GM18505 (cell line): ENCODE measurements at regions not wholly inside any gene's neighbourhood (a gene's known extent, or its start where the extent isn't known, plus 50 kb on each side); places are given as distances from the start of the nearest gene placed in this dataset.

Source experiments
- ATAC-seq: cut with Tn5 transposase; IDR thresholded peaks from one replicate; pipeline ENCODE4 v1.9.1; 2021; ENCODE audit not compliant: unreplicated experiment
- POLR2A ChIP-seq: IDR thresholded peaks from 4 replicates; pipeline ENCODE4 v1.6.1; 2011; ENCODE audit warnings: borderline replicate concordance; ENCODE audit not compliant: insufficient read depth, insufficient read length; ENCODE audit errors: extremely low read depth

DNA sequence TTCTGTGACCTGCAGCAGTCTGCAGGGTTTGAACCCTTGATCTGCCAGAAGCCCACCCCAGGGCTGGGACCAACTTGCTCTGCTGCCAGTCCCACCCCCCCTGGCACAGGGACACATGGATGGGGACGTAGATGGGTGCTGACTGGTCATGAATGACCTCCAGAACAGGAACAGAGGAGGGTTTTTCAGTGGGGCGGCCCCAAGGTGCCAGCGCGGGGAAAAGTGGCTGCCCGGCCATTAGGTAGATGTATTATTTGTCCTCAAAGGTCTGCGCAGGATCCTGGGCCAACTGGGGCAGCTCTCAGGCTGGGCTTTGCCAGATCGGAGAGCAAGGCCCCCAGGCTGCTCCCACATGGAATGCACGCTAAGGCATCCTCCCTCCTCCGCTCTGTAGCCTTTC lies 265.2 kb upstream of the TNRC6C start:
- no peak for TF ChIP-seq POLR2A
- no peak for ATAC-seq

DNA sequence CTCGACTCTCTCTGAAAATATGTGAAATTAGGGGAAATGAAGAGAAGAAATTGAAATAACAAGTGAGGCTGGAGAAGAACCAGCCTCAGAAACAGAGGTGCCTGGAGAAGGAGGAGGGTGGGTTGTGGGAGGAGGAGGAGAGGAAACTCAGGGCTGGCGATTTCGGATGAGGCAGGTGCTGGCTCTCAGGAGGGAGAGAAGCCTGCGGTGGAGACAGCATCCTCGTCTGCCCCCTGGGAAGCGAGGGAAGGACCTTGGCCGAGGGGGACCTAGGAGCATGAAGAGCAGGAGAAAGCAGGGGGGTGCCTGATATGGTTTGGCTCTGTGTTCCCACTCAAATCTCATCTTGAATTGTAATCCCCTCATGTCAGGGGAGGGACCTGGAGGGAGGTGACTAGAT lies 264.7 kb upstream of the TNRC6C start:
- no peak for TF ChIP-seq POLR2A
- ATAC-seq: no peak

- TF ChIP-seq POLR2A: no peak
- ATAC-seq: no peak
Measured at GRCh38 chr17:77694391-77695363, 263.8 kb upstream of the TNRC6C start.

DNA sequence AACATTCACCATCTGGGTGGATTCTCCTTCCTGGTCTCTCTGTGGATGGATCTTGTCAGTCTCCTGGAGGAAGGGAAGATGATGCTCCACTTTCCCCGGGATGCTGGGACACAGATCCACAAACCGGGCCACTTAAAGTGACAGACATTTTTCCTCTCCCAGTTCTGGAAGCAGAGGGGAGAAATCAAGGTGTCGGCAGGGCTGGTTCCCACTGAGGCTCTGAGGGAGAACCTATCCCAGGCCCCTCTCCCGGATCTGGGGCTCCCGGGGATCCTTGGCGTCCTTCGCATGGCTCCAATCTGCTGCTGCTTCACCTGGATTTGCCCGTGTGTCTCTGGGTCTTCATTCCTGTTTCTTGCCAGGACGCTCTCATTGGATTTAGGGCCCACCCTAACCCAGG lies 263.1 kb upstream of the TNRC6C start:
- no peak for TF ChIP-seq POLR2A
- no peak for ATAC-seq

DNA sequence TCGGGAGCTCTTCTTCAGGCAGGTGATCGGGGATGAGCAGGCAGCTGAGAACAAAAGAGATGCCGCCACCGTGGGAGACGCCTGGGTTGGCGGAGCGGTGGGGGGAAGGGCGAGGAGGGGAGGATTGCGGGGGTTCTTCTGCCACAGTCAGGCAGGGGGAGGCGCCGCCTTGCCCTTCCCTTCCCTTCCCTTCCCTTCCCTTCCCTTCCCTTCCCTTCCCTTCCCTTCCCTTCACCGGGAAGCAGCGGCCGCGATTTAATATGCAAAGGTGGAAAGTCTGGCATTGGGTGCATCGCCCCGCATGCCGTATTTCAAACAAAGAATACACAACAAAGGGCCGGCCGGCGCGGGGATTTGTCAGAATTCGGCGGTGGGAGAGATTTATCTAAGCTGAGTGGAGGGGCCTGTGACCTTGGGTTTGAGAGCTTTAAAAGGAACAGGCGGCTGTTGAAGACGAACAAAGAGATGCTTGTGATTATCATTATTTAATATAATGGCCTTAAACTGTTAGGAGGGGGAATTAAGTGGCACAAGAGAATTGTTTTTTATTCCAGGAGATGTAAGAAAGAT lies 262.3 kb upstream of the TNRC6C start:
- TF ChIP-seq POLR2A: no peak
- no peak for ATAC-seq

DNA sequence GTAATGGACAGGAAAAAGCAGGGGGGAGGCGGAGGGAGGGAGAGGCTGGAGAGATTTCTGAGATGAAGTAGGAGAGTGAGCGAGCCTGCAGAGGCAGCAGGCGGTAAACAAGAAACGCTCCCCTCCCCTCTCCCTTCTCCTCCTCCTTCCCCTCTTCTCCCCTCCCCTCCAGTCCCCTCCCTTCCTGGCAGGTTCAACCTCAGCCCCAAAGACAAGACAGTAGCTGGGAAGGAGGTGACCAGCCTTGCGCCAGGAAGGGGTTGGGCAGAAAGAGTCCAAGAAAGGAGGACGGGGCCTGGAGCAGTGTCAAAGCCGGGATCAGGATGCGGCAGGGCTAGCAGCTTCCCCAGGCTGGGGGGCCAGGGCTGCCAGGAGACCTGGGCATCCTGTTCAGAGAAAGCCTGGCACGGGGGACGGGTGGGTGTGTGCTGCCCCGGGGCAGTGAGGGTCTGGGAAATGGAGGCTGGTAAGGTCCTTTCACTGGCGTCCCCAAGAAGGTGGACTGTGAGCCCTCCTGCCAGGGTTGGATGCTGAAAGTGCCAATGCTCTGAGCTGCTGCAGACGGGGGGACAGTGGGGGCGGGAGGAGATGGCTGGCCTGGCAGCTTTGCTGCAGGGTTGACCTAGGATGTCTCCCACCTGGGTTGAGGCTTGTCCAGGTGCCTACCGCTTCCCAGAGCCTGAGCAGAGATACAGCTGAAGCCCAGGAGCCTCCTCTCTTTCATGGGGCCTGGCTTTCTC lies 261.6 kb upstream of the TNRC6C start:
- no peak for ATAC-seq
- TF ChIP-seq POLR2A: no peak

GRCh38 chr17:77697480-77698400 lies 260.8 kb upstream of the TNRC6C start:
- no peak for TF ChIP-seq POLR2A
- ATAC-seq: no peak

DNA sequence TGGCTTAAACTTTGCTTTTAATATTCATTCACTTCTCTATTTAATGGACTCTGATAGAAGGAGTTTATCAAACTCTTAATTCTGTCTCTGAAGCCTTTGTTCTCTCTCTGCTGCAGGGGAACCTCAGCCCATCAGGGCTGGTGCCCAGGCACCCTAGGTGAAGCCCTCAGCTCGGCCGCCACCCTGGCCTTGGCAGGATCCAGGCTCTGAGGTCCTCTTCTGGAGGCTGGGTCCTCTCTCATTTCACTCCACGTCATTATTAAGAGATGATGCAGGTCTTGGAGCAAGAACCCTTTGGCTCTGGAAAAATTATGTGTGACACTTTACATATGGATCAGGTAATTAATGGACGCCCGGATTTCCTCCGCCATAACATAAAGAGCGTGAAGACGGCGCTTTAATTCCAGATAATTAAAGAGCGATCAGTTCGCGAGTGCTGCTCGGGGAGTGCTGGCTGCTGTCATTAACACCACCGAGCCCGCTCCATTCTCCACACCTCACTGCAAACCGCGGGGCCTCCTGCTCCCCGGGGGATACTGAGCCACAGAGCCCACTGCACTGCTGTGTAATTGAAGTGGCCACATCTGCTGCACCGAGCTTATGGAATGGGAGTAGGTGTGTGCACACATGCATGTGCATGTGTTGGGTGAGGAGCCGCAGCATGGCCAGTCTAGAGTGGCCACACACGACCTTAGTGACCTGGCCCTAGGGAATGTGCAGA lies 259.4 kb upstream of the TNRC6C start:
- ATAC-seq: no peak
- TF ChIP-seq POLR2A: no peak

- ATAC-seq: no peak
- no peak for TF ChIP-seq POLR2A
Measured at GRCh38 chr17:77700165-77700881, 258.2 kb upstream of the TNRC6C start.

GRCh38 chr17:77701996-77702395 lies 256.5 kb upstream of the TNRC6C start:
- TF ChIP-seq POLR2A: no peak
- no peak for ATAC-seq

- ATAC-seq: no peak
- no peak for TF ChIP-seq POLR2A
Measured at GRCh38 chr17:77704048-77704815, 254.3 kb upstream of the TNRC6C start.
